ENCODE measurements at regions not wholly inside any gene's neighbourhood (a gene's known extent, or its start where the extent isn't known, plus 50 kb on each side); places are given as distances from the start of the nearest gene placed in this dataset.

- H3K4me1 Mint-ChIP-seq, result peaks cover 28% of the 10 kb centered on the region
- Histone ChIP-seq H3K27ac (ENCODE audit: low read depth) (no peak overlapping the region), H3F3A (replicated peaks; ENCODE audit: low read depth) (no peaks in the 10 kb centered on the region), H3K79me2 (replicated peaks; ENCODE audit: insufficient read depth) (no peaks in the 10 kb centered on the region), H3K4me3 (no peak overlapping the region), H3K27me3 (ENCODE audit: insufficient read depth) (no peaks in the 10 kb centered on the region), H3K36me3 (ENCODE audit: insufficient read depth) (no peaks in the 10 kb centered on the region), H4K20me1 (replicated peaks; ENCODE audit: insufficient read depth) (no peaks in the 10 kb centered on the region), H3K4me2 (no peak overlapping the region), H3K4me1 (ENCODE audit: insufficient read depth) (no peaks in the 10 kb centered on the region; the same call in 1 of the 2 replicates), H3K9me2 (ENCODE audit: insufficient read depth) (0 out of 2 replicates have a peak, but pooled peaks cover 2% of the 10 kb centered on the region), H2AFZ (no peak overlapping the region)
- H3K27me3 Mint-ChIP-seq (ENCODE audit: insufficient read depth, low read depth, poor library complexity), result peaks cover 1% of the 10 kb centered on the region
- no peak for ATAC-seq
- DNase-seq (ENCODE audit: low spot score), result no peak
- no peak overlapping the region for H3K4me3 Mint-ChIP-seq
- TF ChIP-seq STAT1 (IDR thresholded peaks at IDR 0.05; ENCODE audit: unreplicated experiment) (no peak), CTCF (conservative IDR thresholded peaks at IDR 0.05; ENCODE audit: low read depth in 2 of 2) (no peak), CREB1 (CRISPR knock-in tag; IDR thresholded peaks at IDR 0.05; ENCODE audit: low read depth) (no peak), ZNF462 (CRISPR knock-in tag; IDR thresholded peaks at IDR 0.05) (no peak), EZH2 (IDR thresholded peaks at IDR 0.05; ENCODE audit: low read depth, unreplicated experiment) (no peak), JUNB (IDR thresholded peaks at IDR 0.05; ENCODE audit: unreplicated experiment) (no peak), ZNF331 (CRISPR knock-in tag; IDR thresholded peaks at IDR 0.05; ENCODE audit: low read depth) (no peak), POLR2AphosphoS5 (IDR thresholded peaks at IDR 0.05; ENCODE audit: low read depth) (no peak)
- H3K9me3 Mint-ChIP-seq, result no peaks in the 10 kb centered on the region
- no peak overlapping the region for H3K27ac Mint-ChIP-seq
- H3K36me3 Mint-ChIP-seq (ENCODE audit: low read depth), result no peaks in the 10 kb centered on the region
These were observed 456.1 kb upstream of the ARRDC3 start for GRCh38 chr5:91839233-91839632.

Data from GM23338 (cell line).